Smooth muscle cell (in vitro differentiated cells): ENCODE measurements at regions not wholly inside any gene's neighbourhood (a gene's known extent, or its start where the extent isn't known, plus 50 kb on each side); places are given as distances from the start of the nearest gene placed in this dataset.

ENCODE experiments used
- DNase-seq: peaks from one replicate; lab custom pipeline; 2025; ENCODE audit not compliant: unreplicated experiment; lab: John Stamatoyannopoulos, UW
- H2AFZ ChIP-seq: fragments of 200-600 bp; sonication (generic); 2 replicates; pipeline ENCODE4 v1.6.0; 2016; ENCODE audit warnings: antibody characterized with exemption, low read depth, mild to moderate bottlenecking
- H3F3A ChIP-seq: fragments of 200-600 bp; sonication (generic); 2 replicates; pipeline ENCODE4 v1.6.0; 2017; ENCODE audit warnings: antibody characterized with exemption, low read depth
- H3K27ac ChIP-seq: fragments of 200-600 bp; sonication (generic); 2 replicates; pipeline ENCODE4 v1.5.1; 2016; ENCODE audit warnings: low read depth, mild to moderate bottlenecking
- H3K27me3 ChIP-seq: fragments of 200-600 bp; sonication (generic); 2 replicates; pipeline ENCODE4 v1.6.1; 2016; ENCODE audit warnings: low read depth, mild to moderate bottlenecking
- H3K36me3 ChIP-seq: fragments of 200-600 bp; sonication (generic); 2 replicates; pipeline ENCODE4 v1.5.1; 2016; ENCODE audit warnings: low read depth
- H3K4me1 ChIP-seq: fragments of 200-600 bp; sonication (generic); 2 replicates; pipeline ENCODE4 v1.5.1; 2016; ENCODE audit warnings: low read depth
- H3K4me2 ChIP-seq: fragments of 200-600 bp; sonication (generic); 2 replicates; pipeline ENCODE4 v1.6.0; 2016; ENCODE audit warnings: mild to moderate bottlenecking
- H3K4me3 ChIP-seq: fragments of 200-600 bp; sonication (generic); 2 replicates; pipeline ENCODE4 v1.5.1; 2016; ENCODE audit warnings: mild to moderate bottlenecking
- H3K79me2 ChIP-seq: fragments of 200-600 bp; sonication (generic); 2 replicates; pipeline ENCODE4 v1.6.0; 2016; ENCODE audit warnings: low read depth, mild to moderate bottlenecking
- H3K9ac ChIP-seq: fragments of 200-600 bp; sonication (generic); 2 replicates; pipeline ENCODE4 v1.6.0; 2016; ENCODE audit warnings: low read depth
- H3K9me3 ChIP-seq: fragments of 200-600 bp; sonication (generic); replicated peaks from 2 replicates; pipeline ENCODE4 v1.5.1; 2016; ENCODE audit warnings: low read depth
- H4K20me1 ChIP-seq: fragments of 200-600 bp; sonication (generic); 2 replicates; pipeline ENCODE4 v1.6.0; 2016; ENCODE audit warnings: low read depth
- CTCF ChIP-seq: fragments of 200-600 bp; sonication (generic); IDR thresholded peaks from 2 replicates; pipeline ENCODE4 v1.5.1; 2017; ENCODE audit warnings: borderline replicate concordance, mild to moderate bottlenecking, antibody characterized with exemption; ENCODE audit not compliant: insufficient read depth, poor library complexity, severe bottlenecking
- whole genome bisulfite sequencing: methylation state at CpG from one replicate; pipeline ENCODE4 v1.1.7; 2016; ENCODE audit warnings: low lambda C conversion rate; 5-methylcytosine and 5-hydroxymethylcytosine counted together

GRCh38 chr11:72514331-72514730 lies 80.0 kb upstream of the CLPB start:
- no peak overlapping the region for H3K27ac ChIP-seq
- 88% methylated on average over 3 of the region's 3 CpGs for WGBS
- H3K4me1 ChIP-seq: no peaks in the 10 kb centered on the region
- H3K9ac ChIP-seq: no peak overlapping the region
- no peak overlapping the region for H3K4me2 ChIP-seq
- no peak overlapping the region for H2AFZ ChIP-seq
- no peaks in the 10 kb centered on the region for H3K36me3 ChIP-seq
- H4K20me1 ChIP-seq: no peaks in the 10 kb centered on the region
- no peak for TF ChIP-seq CTCF
- H3K27me3 ChIP-seq: no peaks in the 10 kb centered on the region
- H3K79me2 ChIP-seq: no peaks in the 10 kb centered on the region
- H3F3A ChIP-seq: no peaks in the 10 kb centered on the region
- DNase-seq: no peak
- no peak overlapping the region for H3K4me3 ChIP-seq
- H3K9me3 ChIP-seq: no peaks in the 10 kb centered on the region

GRCh38 chr11:72513411-72513810 lies 79.1 kb upstream of the CLPB start:
- H2AFZ ChIP-seq: no peak overlapping the region
- no peak overlapping the region for H3K9ac ChIP-seq
- H3F3A ChIP-seq: no peaks in the 10 kb centered on the region
- no peaks in the 10 kb centered on the region for H3K9me3 ChIP-seq
- no peaks in the 10 kb centered on the region for H4K20me1 ChIP-seq
- 100% methylated on average over 1 of the region's 1 CpG for WGBS
- H3K36me3 ChIP-seq: no peaks in the 10 kb centered on the region
- H3K4me3 ChIP-seq: no peak overlapping the region
- no peak for DNase-seq
- no peaks in the 10 kb centered on the region for H3K4me1 ChIP-seq
- no peaks in the 10 kb centered on the region for H3K27me3 ChIP-seq
- H3K4me2 ChIP-seq: no peak overlapping the region
- no peak overlapping the region for H3K27ac ChIP-seq
- no peaks in the 10 kb centered on the region for H3K79me2 ChIP-seq
- no peak for TF ChIP-seq CTCF

GRCh38 chr11:72512956-72513355 lies 78.6 kb upstream of the CLPB start:
- DNase-seq: no peak
- Histone ChIP-seq H3K79me2 (no peaks in the 10 kb centered on the region), H3F3A (no peaks in the 10 kb centered on the region), H3K4me2 (no peak overlapping the region), H3K9me3 (no peaks in the 10 kb centered on the region), H3K4me3 (no peak overlapping the region), H2AFZ (no peak overlapping the region), H3K36me3 (no peaks in the 10 kb centered on the region), H4K20me1 (no peaks in the 10 kb centered on the region), H3K27ac (no peak overlapping the region), H3K9ac (no peak overlapping the region), H3K27me3 (no peaks in the 10 kb centered on the region), H3K4me1 (no peaks in the 10 kb centered on the region)
- 83% methylated on average over 3 of the region's 3 CpGs for WGBS
- no peak for TF ChIP-seq CTCF

- Histone ChIP-seq H3K27ac (no peak overlapping the region), H3K4me2 (no peak overlapping the region), H2AFZ (no peak overlapping the region), H3K9me3 (no peaks in the 10 kb centered on the region), H3K9ac (no peak overlapping the region), H3K36me3 (no peaks in the 10 kb centered on the region), H3K27me3 (no peaks in the 10 kb centered on the region), H3K4me1 (no peaks in the 10 kb centered on the region), H3K4me3 (no peak overlapping the region), H3F3A (no peaks in the 10 kb centered on the region), H3K79me2 (no peaks in the 10 kb centered on the region), H4K20me1 (no peaks in the 10 kb centered on the region)
- TF ChIP-seq CTCF: no peak
- DNase-seq: no peak
Observed at GRCh38 chr11:72511393-72512047, 77.2 kb upstream of the CLPB start.
